IMR-90 (cell line): ENCODE measurements at regions not wholly inside any gene's neighbourhood (a gene's known extent, or its start where the extent isn't known, plus 50 kb on each side); places are given as distances from the start of the nearest gene placed in this dataset.

Experiments
- ATAC-seq: fragments of 200-7000 bp; cut with Tn5 transposase; 2 replicates; pipeline ENCODE4 v1.9.1; 2020; ENCODE audit warnings: low read depth, mild to moderate bottlenecking, moderate library complexity
- BruUV-seq: library from RNA; stranded (reverse); fragments of 400-500 nt; replicated peaks from 2 replicates; lab custom pipeline; 2021; lab: Mats Ljungman, UMichigan
- CTCF ChIA-PET: fragments of 300-600 bp; formaldehyde crosslinking; extraction: SDS; loops from one replicate; lab custom pipeline; 2021; ENCODE audit warnings: antibody characterized with exemption; lab: Yijun Ruan, JAX
- POLR2A ChIA-PET: fragments of 300-600 bp; sonication (Branson Sonifier 250); formaldehyde crosslinking; loops from one replicate; lab custom pipeline; 2022; ENCODE audit warnings: antibody characterized with exemption; ENCODE audit not compliant: unreplicated experiment; lab: Charles Lee
- DNase-seq: peaks from one replicate; pipeline ENCODE4 v3.0.0; 2013
- H2AFZ ChIP-seq: replicated peaks from 2 replicates; pipeline ENCODE3; 2013; ENCODE audit warnings: low read length, mild to moderate bottlenecking; ENCODE audit not compliant: poor library complexity
- H2AK5ac ChIP-seq: 2 replicates; pipeline ENCODE4 v1.6.1; 2013; ENCODE audit warnings: low read depth, low read length, inconsistent platforms
- H2AK9ac ChIP-seq: replicated peaks from 2 replicates; pipeline ENCODE3; 2013; ENCODE audit warnings: mild to moderate bottlenecking, low read depth, low read length, moderate library complexity; ENCODE audit not compliant: poor library complexity
- H2BK120ac ChIP-seq: 2 replicates; pipeline ENCODE4 v1.6.1; 2013; ENCODE audit warnings: low read depth, low read length, inconsistent platforms
- H2BK15ac ChIP-seq: 3 replicates; pipeline ENCODE4 v1.6.1; 2013; ENCODE audit warnings: low read depth, low read length, inconsistent platforms
- H2BK20ac ChIP-seq: 2 replicates; pipeline ENCODE4 v1.6.1; 2013; ENCODE audit warnings: low read depth, mild to moderate bottlenecking, inconsistent platforms, low read length, moderate library complexity
- H2BK5ac ChIP-seq: 2 replicates; pipeline ENCODE4 v1.6.1; 2013; ENCODE audit warnings: mild to moderate bottlenecking, low read depth, low read length, inconsistent platforms; ENCODE audit not compliant: poor library complexity, severe bottlenecking
- H3K14ac ChIP-seq: replicated peaks from 2 replicates; pipeline ENCODE4 v1.6.1; 2013; ENCODE audit warnings: low read depth, low read length, inconsistent platforms
- H3K18ac ChIP-seq: 2 replicates; pipeline ENCODE4 v1.6.1; 2013; ENCODE audit warnings: low read depth, low read length, control low read depth
- H3K23ac ChIP-seq: 2 replicates; pipeline ENCODE4 v1.6.1; 2013; ENCODE audit warnings: low read depth, low read length, inconsistent platforms
- H3K27ac ChIP-seq: 2 replicates; pipeline ENCODE4 v1.5.1; 2013; ENCODE audit warnings: mild to moderate bottlenecking, control low read depth, low read length; ENCODE audit not compliant: insufficient read depth
- H3K27me3 ChIP-seq: 2 replicates; pipeline ENCODE4 v1.6.1; 2013; ENCODE audit warnings: low read length; ENCODE audit not compliant: control insufficient read depth, insufficient read depth
- H3K36me3 ChIP-seq: 2 replicates; pipeline ENCODE4 v1.6.1; 2013; ENCODE audit warnings: low read length, mixed read lengths; ENCODE audit not compliant: control insufficient read depth, insufficient read depth
- H3K4ac ChIP-seq: 2 replicates; pipeline ENCODE4 v1.6.1; 2013; ENCODE audit warnings: low read depth, low read length, inconsistent platforms
- H3K4me1 ChIP-seq: 2 replicates; pipeline ENCODE4 v1.6.1; 2013; ENCODE audit warnings: low read length, mixed read lengths; ENCODE audit not compliant: control insufficient read depth, insufficient read depth
- H3K4me2 ChIP-seq: 2 replicates; pipeline ENCODE4 v1.6.1; 2013; ENCODE audit warnings: low read depth, mild to moderate bottlenecking, control low read depth, low read length, moderate library complexity
- H3K4me3 ChIP-seq: 2 replicates; pipeline ENCODE4 v1.5.1; 2013; ENCODE audit warnings: low read depth, mild to moderate bottlenecking, control low read depth, low read length, moderate library complexity; ENCODE audit not compliant: insufficient read depth
- H3K56ac ChIP-seq: 2 replicates; pipeline ENCODE4 v1.6.1; 2013; ENCODE audit warnings: low read length, inconsistent platforms; ENCODE audit not compliant: insufficient read depth; ENCODE audit errors: extremely low read depth
- H3K79me1 ChIP-seq, 2 experiments: 2 replicates each; pipeline ENCODE4 v1.6.1; 2013; ENCODE audit warnings: low read length in 2 of 2, inconsistent platforms in 1 of 2, low read depth in 1 of 2
- H3K9ac ChIP-seq: 2 replicates; pipeline ENCODE4 v1.6.1; 2013; ENCODE audit warnings: low read depth, low read length, control low read depth
- H3K9me1 ChIP-seq: 2 replicates; pipeline ENCODE4 v1.6.1; 2013; ENCODE audit warnings: low read length, inconsistent platforms; ENCODE audit not compliant: insufficient read depth
- H3K9me3 ChIP-seq: 2 replicates; pipeline ENCODE4 v1.6.1; 2013; ENCODE audit warnings: low read length; ENCODE audit not compliant: control insufficient read depth, insufficient read depth
- H4K20me1 ChIP-seq: 2 replicates; pipeline ENCODE4 v1.6.1; 2013; ENCODE audit warnings: low read length, inconsistent platforms; ENCODE audit not compliant: insufficient read depth
- H4K5ac ChIP-seq: 2 replicates; pipeline ENCODE4 v1.6.1; 2013; ENCODE audit warnings: mild to moderate bottlenecking, low read depth, low read length, control low read depth
- H4K8ac ChIP-seq, 2 experiments: 2 replicates each; pipeline ENCODE4 v1.6.1; 2013; ENCODE audit warnings: low read depth in 2 of 2, low read length in 2 of 2, control low read depth in 1 of 2, inconsistent platforms in 1 of 2
- H4K91ac ChIP-seq: 2 replicates; pipeline ENCODE4 v1.6.1; 2013; ENCODE audit warnings: low read depth, low read length, inconsistent platforms; ENCODE audit not compliant: insufficient read depth
- FOS ChIP-seq: fragments of 150-350 bp; IDR thresholded peaks from 2 replicates; pipeline ENCODE4 v1.6.1; 2016; ENCODE audit warnings: low read depth, low read length
- MXI1 ChIP-seq: IDR thresholded peaks from 2 replicates; pipeline ENCODE4 v1.6.1; 2012; ENCODE audit warnings: low read depth, mild to moderate bottlenecking, low read length, moderate library complexity, borderline replicate concordance
- RFX5 ChIP-seq: IDR thresholded peaks from 2 replicates; pipeline ENCODE4 v1.8.0; 2012; ENCODE audit warnings: low read depth, mild to moderate bottlenecking, low read length, moderate library complexity
- SMC3 ChIP-seq: fragments of 150-350 bp; IDR thresholded peaks from 2 replicates; pipeline ENCODE4 v1.6.1; 2016; ENCODE audit warnings: low read depth, mild to moderate bottlenecking, antibody characterized with exemption, low read length, moderate library complexity
- USF2 ChIP-seq: fragments of 150-350 bp; IDR thresholded peaks from 2 replicates; pipeline ENCODE4 v1.6.1; 2017; ENCODE audit warnings: mild to moderate bottlenecking, antibody characterized with exemption, low read length, low read depth
- WGBS, 2 experiments: methylation state at CpG; one replicate each; pipeline versions ENCODE4 v1.1.5 to v1.1.7; 2013; ENCODE audit warnings: missing lambda C conversion rate in 2 of 2; ENCODE audit not compliant: insufficient read length in 1 of 2; ENCODE audit errors: extremely low coverage in 2 of 2; 5-methylcytosine and 5-hydroxymethylcytosine counted together
- dilution Hi-C: fragments of 300-500 bp; cut with HindIII; formaldehyde crosslinking; loops from one replicate; pipeline ENCODE4 v1.14.3; 2018; ENCODE audit warnings: low sequenced_read_pairs; ENCODE audit not compliant: unreplicated experiment
- in situ Hi-C: fragments of 300-500 bp; cut with MboI; formaldehyde crosslinking; loops from 3 replicates; pipeline ENCODE4 v1.14.3; 2019; ENCODE audit warnings: low sequenced_read_pairs, inconsistent platforms, mixed read lengths
- intact Hi-C: fragments of 100-400 bp; cut with micrococcal nuclease; formaldehyde crosslinking; loops from 2 replicates; pipeline ENCODE4 v1.10.0; 2022

GRCh38 chr10:121157998-121158397 lies 306.8 kb downstream of the WDR11 start:
- H3K14ac ChIP-seq, result no peak overlapping the region
- no peak overlapping the region for H2AFZ ChIP-seq
- no peaks in the 10 kb centered on the region for H3K27me3 ChIP-seq
- POLR2A ChIA-PET, result no interaction called here
- no peak overlapping the region for H3K9ac ChIP-seq
- H2BK20ac ChIP-seq, result no peak overlapping the region
- no peak overlapping the region for H2AK9ac ChIP-seq
- H4K5ac ChIP-seq, result no peak overlapping the region
- no TSS peak for BruUV-seq
- H3K27ac ChIP-seq, result no peak overlapping the region
- in situ Hi-C loops (no loop called here), dilution Hi-C loops (no loop called here), intact Hi-C loops (no loop called here)
- H3K4me1 ChIP-seq, result no peaks in the 10 kb centered on the region
- H2BK5ac ChIP-seq, result no peak overlapping the region
- no peak overlapping the region for H4K91ac ChIP-seq
- H3K23ac ChIP-seq, result no peak overlapping the region
- H3K18ac ChIP-seq, result no peak overlapping the region
- H3K4me3 ChIP-seq, result no peak overlapping the region
- ATAC-seq (no peak), DNase-seq (no peak)
- no peaks in the 10 kb centered on the region for H3K36me3 ChIP-seq
- H4K8ac ChIP-seq, result no peak overlapping the region
- H3K4ac ChIP-seq, result no peak overlapping the region
- no peak for TF ChIP-seq USF2
- no peak for TF ChIP-seq FOS
- TF ChIP-seq RFX5, result no peak
- TF ChIP-seq SMC3, result no peak
- no peak for TF ChIP-seq MXI1
- no peak overlapping the region for H3K56ac ChIP-seq
- no peak overlapping the region for H2AK5ac ChIP-seq
- H3K9me1 ChIP-seq, result no peaks in the 10 kb centered on the region
- no peak overlapping the region for H3K4me2 ChIP-seq
- CTCF ChIA-PET, result interaction anchor here (1.5 kb wide), 1 partner anchor 24 kb away, joined by 3 read pairs; no protein-coding TSS in a partner anchor
- WGBS, 2 experiments, result 50% methylated on average over 2 of the region's 6 CpGs; no CpG with 5 or more reads in 1 of the 2 experiments
- no peaks in the 10 kb centered on the region for H3K79me1 ChIP-seq
- H2BK120ac ChIP-seq, result no peak overlapping the region
- H4K20me1 ChIP-seq, result no peaks in the 10 kb centered on the region
- H3K9me3 ChIP-seq, result peaks cover 12% of the 10 kb centered on the region
- H2BK15ac ChIP-seq, result no peak overlapping the region
